ENCODE measurements at regions not wholly inside any gene's neighbourhood (a gene's known extent, or its start where the extent isn't known, plus 50 kb on each side); places are given as distances from the start of the nearest gene placed in this dataset.

GRCh38 chr5:15267966-15268365, 232.0 kb upstream of the FBXL7 start:
- Histone ChIP-seq H3K4me1 (ENCODE audit: low read length) (no peaks in the 10 kb centered on the region), H3K4me3 (ENCODE audit: low read length) (no peak overlapping the region), H3K79me2 (ENCODE audit: low read length) (no peaks in the 10 kb centered on the region), H4K20me1 (ENCODE audit: insufficient read depth, low read length) (no peaks in the 10 kb centered on the region), H3K9me3 (replicated peaks; ENCODE audit: insufficient read depth, low read length) (no peaks in the 10 kb centered on the region), H3K27me3 (replicated peaks; ENCODE audit: insufficient read depth, low read length) (no peaks in the 10 kb centered on the region), H2AFZ (ENCODE audit: low read length) (no peak overlapping the region), H3K27ac (ENCODE audit: low read length) (no peak overlapping the region), H3K36me3 (replicated peaks; ENCODE audit: insufficient read depth, low read length) (no peaks in the 10 kb centered on the region), H3K9ac (ENCODE audit: low read length) (no peak overlapping the region), H3F3A (ENCODE audit: insufficient read depth, low read length) (no peaks in the 10 kb centered on the region), H3K9me2 (replicated peaks; ENCODE audit: insufficient read depth, low read length) (no peaks in the 10 kb centered on the region), H3K4me2 (ENCODE audit: low read depth, low read length) (no peak overlapping the region)
- TF ChIP-seq EZH2 (optimal IDR thresholded peaks at IDR 0.05; ENCODE audit: low read depth, low read length) (no peak), EZH2phosphoT487 (IDR thresholded peaks at IDR 0.05; ENCODE audit: low read length) (no peak), CTCF (IDR thresholded peaks at IDR 0.05; ENCODE audit: low read length) (no peak)
- no peak for DNase-seq

- Histone ChIP-seq H3K79me2 (ENCODE audit: low read length) (no peaks in the 10 kb centered on the region), H3K4me2 (ENCODE audit: low read depth, low read length) (no peak overlapping the region), H3K4me1 (ENCODE audit: low read length) (no peaks in the 10 kb centered on the region), H2AFZ (ENCODE audit: low read length) (no peak overlapping the region), H3F3A (ENCODE audit: insufficient read depth, low read length) (no peaks in the 10 kb centered on the region), H3K36me3 (replicated peaks; ENCODE audit: insufficient read depth, low read length) (no peaks in the 10 kb centered on the region), H3K9me3 (replicated peaks; ENCODE audit: insufficient read depth, low read length) (no peaks in the 10 kb centered on the region), H3K4me3 (ENCODE audit: low read length) (no peak overlapping the region), H3K9me2 (replicated peaks; ENCODE audit: insufficient read depth, low read length) (no peaks in the 10 kb centered on the region), H4K20me1 (ENCODE audit: insufficient read depth, low read length) (no peaks in the 10 kb centered on the region), H3K27ac (ENCODE audit: low read length) (no peak overlapping the region), H3K27me3 (replicated peaks; ENCODE audit: insufficient read depth, low read length) (no peaks in the 10 kb centered on the region), H3K9ac (ENCODE audit: low read length) (no peak overlapping the region)
- TF ChIP-seq EZH2 (optimal IDR thresholded peaks at IDR 0.05; ENCODE audit: low read depth, low read length) (no peak), CTCF (IDR thresholded peaks at IDR 0.05; ENCODE audit: low read length) (no peak), EZH2phosphoT487 (IDR thresholded peaks at IDR 0.05; ENCODE audit: low read length) (no peak)
- DNase-seq = no peak
Observed at GRCh38 chr5:15266841-15267240, 233.1 kb upstream of the FBXL7 start.

GRCh38 chr5:15266229-15266628, 233.8 kb upstream of the FBXL7 start:
- H3K9ac ChIP-seq (ENCODE audit: low read length) = no peak overlapping the region
- no peaks in the 10 kb centered on the region for H3K79me2 ChIP-seq (ENCODE audit: low read length)
- no peak overlapping the region for H2AFZ ChIP-seq (ENCODE audit: low read length)
- TF ChIP-seq CTCF (IDR thresholded peaks at IDR 0.05; ENCODE audit: low read length) (no peak), EZH2phosphoT487 (IDR thresholded peaks at IDR 0.05; ENCODE audit: low read length) (no peak), EZH2 (optimal IDR thresholded peaks at IDR 0.05; ENCODE audit: low read depth, low read length) (no peak)
- H4K20me1 ChIP-seq (ENCODE audit: insufficient read depth, low read length) = no peaks in the 10 kb centered on the region
- no peak for DNase-seq
- no peaks in the 10 kb centered on the region for H3K9me2 ChIP-seq (replicated peaks; ENCODE audit: insufficient read depth, low read length)
- H3K9me3 ChIP-seq (replicated peaks; ENCODE audit: insufficient read depth, low read length) = no peaks in the 10 kb centered on the region
- no peaks in the 10 kb centered on the region for H3K36me3 ChIP-seq (replicated peaks; ENCODE audit: insufficient read depth, low read length)
- H3K4me3 ChIP-seq (ENCODE audit: low read length) = no peak overlapping the region
- no peak overlapping the region for H3K27ac ChIP-seq (ENCODE audit: low read length)
- H3K4me2 ChIP-seq (ENCODE audit: low read depth, low read length) = no peak overlapping the region
- no peaks in the 10 kb centered on the region for H3F3A ChIP-seq (ENCODE audit: insufficient read depth, low read length)
- H3K4me1 ChIP-seq (ENCODE audit: low read length) = no peaks in the 10 kb centered on the region
- H3K27me3 ChIP-seq (replicated peaks; ENCODE audit: insufficient read depth, low read length) = no peaks in the 10 kb centered on the region

All from MM.1S (cell line).